Pancreas (tissue), 10 donors: ENCODE measurements at regions not wholly inside any gene's neighbourhood (a gene's known extent, or its start where the extent isn't known, plus 50 kb on each side); places are given as distances from the start of the nearest gene placed in this dataset.

Experiments used
- ATAC-seq, 4 donors: fragments of 200-7000 bp; cut with Tn5 transposase; one replicate each; pipeline versions ENCODE4 v1.8.0 to v1.9.1; 2020; ENCODE audit warnings: mild to moderate bottlenecking in 4 of 4, moderate library complexity in 4 of 4
- DNase-seq, 6 donors: peaks; one replicate each; pipeline ENCODE4 v3.0.0-alpha.2; 2020
- FAIRE-seq: peaks from 2 replicates; lab custom pipeline; 2012; peaks lifted over from hg19 to GRCh38; lab: Jason Lieb, UNC
- H3K27ac ChIP-seq, 4 donors: fragments of 200-600 bp; sonication (generic); 1 replicate in 3 of 4; 2 replicates in 1 of 4; pipeline versions ENCODE4 v1.5.0 to v1.8.0; 2020
- H3K27me3 ChIP-seq, 4 donors: fragments of 200-600 bp; one replicate each; pipeline ENCODE4 v1.8.0; 2021
- H3K36me3 ChIP-seq, 3 donors: fragments of 200-600 bp; sonication (generic) in 1 of 3; one replicate each; pipeline versions ENCODE4 v1.5.0 to v1.8.0; 2020 to 2021
- H3K4me1 ChIP-seq, 3 donors: fragments of 200-600 bp; one replicate each; pipeline ENCODE4 v1.8.0; 2021
- H3K4me3 ChIP-seq, 4 donors: fragments of 200-600 bp; sonication (generic) in 2 of 4; one replicate each; pipeline versions ENCODE4 v1.5.0 to v1.8.0; 2020 to 2021
- H3K9me3 ChIP-seq, 4 donors: fragments of 200-600 bp; one replicate each; pipeline ENCODE4 v1.8.0; 2021
- CTCF ChIP-seq, 4 donors: fragments of 200-600 bp; sonication (generic) in 3 of 4; IDR thresholded peaks; one replicate each; pipeline versions ENCODE4 v1.5.0 to v1.8.0; 2021; ENCODE audit warnings: antibody characterized with exemption in 4 of 4
- WGBS, 2 donors: extraction: QIAGEN DNeasy Blood & Tissue Kit; methylation state at CpG; one replicate each; pipeline ENCODE4 v1.1.7; 2013; 5-methylcytosine and 5-hydroxymethylcytosine counted together
- intact Hi-C, 3 donors: fragments of 100-400 bp; cut with DNase I; formaldehyde crosslinking; loops; one replicate each; pipeline versions ENCODE4 v1.11.1 to v1.14.2; 2022
- donor health status: healthy with polysubstance abuse.
- donor health status: DM: no; HTN: no; CAD: no; lungs with moderate emphysema.
- donor health status: DM: no; HTN: no; CAD: no.
- donor health status: control.
- donor health status: control.
- donor health status: Bipolar disorder and iron deficiency.
- donor health status: DM: yes; HTN: yes; CAD: no.
- donor health status: DM: no; HTN: no; CAD: no.
- donor health status: DM: no; HTN: no; CAD: no.
- donor health status: DM: yes; HTN: yes; CAD: no.

- no peak for ATAC-seq
- no peak for DNase-seq
- WGBS, 2 donors: 65 to 79% methylated on average over 2 of the region's 2 CpGs
Observed at GRCh38 chr3:134302674-134303073, 52.0 kb upstream of the RYK start.

GRCh38 chr3:134300520-134300919 lies 49.9 kb upstream of the RYK start:
- no peak for DNase-seq
- no peak for ATAC-seq
- no peaks in the 10 kb centered on the region for H3K4me1 ChIP-seq
- H3K9me3 ChIP-seq: no peaks in the 10 kb centered on the region
- FAIRE-seq: no peak
- intact Hi-C loops: loop anchor here in 1 of 3 donors (5.0 kb wide), 1 partner anchor 88 kb away; no protein-coding TSS in a partner anchor
- H3K4me3 ChIP-seq: no peak overlapping the region
- TF ChIP-seq CTCF (IDR thresholded peaks at IDR 0.05): no peak
- WGBS, 2 donors: 80 to 83% methylated on average over 3 of the region's 3 CpGs
- H3K27ac ChIP-seq: no peak overlapping the region
- no peaks in the 10 kb centered on the region for H3K27me3 ChIP-seq
- no peaks in the 10 kb centered on the region for H3K36me3 ChIP-seq

More at GRCh38 chr3:134302674-134303073, 52.0 kb upstream of the RYK start:
- Histone ChIP-seq H3K27me3 (no peaks in the 10 kb centered on the region), H3K36me3 (no peaks in the 10 kb centered on the region), H3K4me1 (no peaks in the 10 kb centered on the region), H3K27ac (no peak overlapping the region), H3K4me3 (no peak overlapping the region), H3K9me3 (no peaks in the 10 kb centered on the region)
- intact Hi-C loops: loop anchor here in 1 of 3 donors (5.0 kb wide), 1 partner anchor 90 kb away; no protein-coding TSS in a partner anchor
- FAIRE-seq: no peak
- no peak for TF ChIP-seq CTCF (IDR thresholded peaks at IDR 0.05)
